K562 (cell line): ENCODE measurements at regions not wholly inside any gene's neighbourhood (a gene's known extent, or its start where the extent isn't known, plus 50 kb on each side); places are given as distances from the start of the nearest gene placed in this dataset.

Experiments
- ATAC-seq: fragments of 200-7000 bp; cut with Tn5 transposase; 3 replicates; pipeline ENCODE4 v1.9.1; 2020; ENCODE audit warnings: moderate library complexity
- BruUV-seq: library from RNA; stranded (reverse); fragments of 400-500 nt; replicated peaks from 2 replicates; lab custom pipeline; 2021; lab: Mats Ljungman, UMichigan
- CTCF ChIA-PET: fragments of 300-600 bp; formaldehyde crosslinking; extraction: SDS; loops from one replicate; lab custom pipeline; 2021; ENCODE audit warnings: low intra/inter-chr PET ratio; lab: Yijun Ruan, JAX
- POLR2A ChIA-PET: fragments of 300-600, 350-650 bp; sonication (Branson Sonifier 250); formaldehyde crosslinking; extraction: SDS; loops from one replicate; lab custom pipeline; 2021; ENCODE audit warnings: antibody characterized with exemption, inconsistent platforms; lab: Yijun Ruan, JAX
- DNase-seq, 4 experiments: peaks; one replicate each; pipeline versions ENCODE4 v3.0.0 to v3.0.0-alpha.2; 2011 to 2018; ENCODE audit warnings: low spot score in 3 of 4, mixed read lengths in 3 of 4; ENCODE audit errors: extremely low read depth in 1 of 4
- FAIRE-seq: peaks from 2 replicates; lab custom pipeline; 2011; peaks lifted over from hg19 to GRCh38; lab: Jason Lieb, UNC
- H2AFZ ChIP-seq: 2 replicates; pipeline ENCODE4 v1.6.0; 2011; ENCODE audit warnings: low read depth, low read length, control low read depth, inconsistent platforms
- H3K27ac ChIP-seq: fragments of 200-600 bp; 3 replicates; pipeline ENCODE4 v1.8.0; 2011; ENCODE audit warnings: low read depth, mild to moderate bottlenecking, control low read depth, inconsistent platforms, low read length, moderate library complexity, mixed read lengths; ENCODE audit errors: extremely low read depth
- H3K27me3 ChIP-seq, 2 experiments: fragments of 300-600 bp in 1 of 2; 2 replicates in 1 of 2; 3 replicates in 1 of 2; pipeline versions ENCODE4 v1.6.0 to v1.8.0; 2011; ENCODE audit warnings: inconsistent platforms in 2 of 2, low read length in 2 of 2, mild to moderate bottlenecking in 1 of 2, mixed read lengths in 1 of 2, moderate library complexity in 1 of 2; ENCODE audit not compliant: control insufficient read depth in 2 of 2, insufficient read depth in 2 of 2
- H3K36me3 ChIP-seq: fragments of 300-600 bp; 3 replicates; pipeline ENCODE4 v1.8.0; 2011; ENCODE audit warnings: mild to moderate bottlenecking, low read length, inconsistent platforms; ENCODE audit not compliant: control insufficient read depth, insufficient read depth
- H3K4me1 ChIP-seq, 2 experiments: fragments of 200-600 bp in 1 of 2; replicated peaks in 1 of 2; 2 replicates in 1 of 2; 3 replicates in 1 of 2; pipeline versions ENCODE4 v1.5.1 to v1.8.0; 2011; ENCODE audit warnings: inconsistent platforms in 2 of 2, low read length in 2 of 2, mild to moderate bottlenecking in 1 of 2, mixed read lengths in 1 of 2, moderate library complexity in 1 of 2; ENCODE audit not compliant: control insufficient read depth in 2 of 2, insufficient read depth in 2 of 2
- H3K4me2 ChIP-seq: 2 replicates; pipeline ENCODE4 v1.6.1; 2011; ENCODE audit warnings: low read length, control low read depth, inconsistent platforms, mixed read lengths; ENCODE audit not compliant: insufficient read depth
- H3K4me3 ChIP-seq: fragments of 200-600 bp; sonication (generic), shearing (Covaris generic); 2 replicates; pipeline ENCODE4 v1.5.1; 2016; ENCODE audit warnings: control low read depth, inconsistent platforms
- H3K79me2 ChIP-seq: fragments of 200-600 bp; 3 replicates; pipeline ENCODE4 v1.8.0; 2011; ENCODE audit warnings: low read length, inconsistent platforms; ENCODE audit not compliant: control insufficient read depth, insufficient read depth
- H3K9ac ChIP-seq, 2 experiments: 2 replicates each; pipeline versions ENCODE4 v1.6.0 to v1.6.1; 2011; ENCODE audit warnings: low read depth in 2 of 2, low read length in 2 of 2, control low read depth in 1 of 2, inconsistent platforms in 1 of 2, mild to moderate bottlenecking in 1 of 2, mixed read lengths in 1 of 2; ENCODE audit not compliant: insufficient read depth in 1 of 2
- H3K9me1 ChIP-seq: one replicate; pipeline ENCODE4 v1.6.0; 2011; ENCODE audit warnings: inconsistent platforms, mild to moderate bottlenecking, low read length, moderate library complexity; ENCODE audit not compliant: control insufficient read depth, insufficient read depth
- H3K9me3 ChIP-seq: replicated peaks from 2 replicates; pipeline ENCODE4 v1.5.1; 2011; ENCODE audit warnings: low read depth, low read length, inconsistent platforms; ENCODE audit not compliant: control insufficient read depth, insufficient read depth
- H4K20me1 ChIP-seq: replicated peaks from 2 replicates; pipeline ENCODE4 v1.6.1; 2011; ENCODE audit warnings: low read length, inconsistent platforms, mixed read lengths; ENCODE audit not compliant: control insufficient read depth, insufficient read depth
- HNRNPH1 ChIP-seq: fragments of 200-400 bp; formaldehyde crosslinking; optimal IDR thresholded peaks from 2 replicates; pipeline ENCODE3; 2017; ENCODE audit warnings: low read depth, mild to moderate bottlenecking, low read length, moderate library complexity
- PBX2 ChIP-seq, 2 experiments: IDR thresholded peaks in 1 of 2; conservative IDR thresholded peaks in 1 of 2; 2 replicates each; pipeline ENCODE4 v1.6.1; 2016; ENCODE audit warnings: low read depth in 2 of 2, mild to moderate bottlenecking in 1 of 2, missing compliant biosample characterization in 1 of 2, missing genetic modification characterization in 1 of 2, moderate library complexity in 1 of 2
- SIN3B ChIP-seq: fragments of 450-650 bp; IDR thresholded peaks from 2 replicates; pipeline ENCODE4 v1.6.1; 2017; ENCODE audit warnings: low read depth, mild to moderate bottlenecking, moderate library complexity
- TEAD1 ChIP-seq, 2 experiments: fragments of 450-650 bp in 1 of 2; sonication (generic) in 1 of 2; formaldehyde crosslinking; IDR thresholded peaks; 2 replicates each; pipeline versions ENCODE4 v1.4.0 to v1.8.0; 2020 to 2022; ENCODE audit warnings: mild to moderate bottlenecking in 2 of 2, missing genetic modification reagents in 1 of 2
- WGBS: fragments of 100-300 bp; shearing (Covaris generic); methylation state at CpG from one replicate; pipeline ENCODE4 v1.1.6; 2016; ENCODE audit warnings: low coverage, mixed read lengths; ENCODE audit not compliant: insufficient coverage; ENCODE audit errors: missing lambda C conversion rate; 5-methylcytosine and 5-hydroxymethylcytosine counted together
- in situ Hi-C: fragments of 300-500 bp; cut with MboI; formaldehyde crosslinking; loops from 4 replicates; pipeline ENCODE4 v1.15.0; 2018; ENCODE audit warnings: inconsistent platforms, mixed read lengths
- intact Hi-C: fragments of 100-400 bp; cut with micrococcal nuclease; formaldehyde crosslinking; loops from 2 replicates; pipeline ENCODE4 v1.14.2; 2022

GRCh38 chr19:8938576-8938975, 71.6 kb downstream of the MUC16 start:
- ATAC-seq = no peak
- Histone ChIP-seq H2AFZ (no peak overlapping the region), H3K9ac (no peak overlapping the region), H3K27ac (no peak overlapping the region), H4K20me1 (no peaks in the 10 kb centered on the region), H3K4me2 (no peak overlapping the region), H3K9me1 (no peaks in the 10 kb centered on the region), H3K36me3 (no peaks in the 10 kb centered on the region), H3K79me2 (peaks cover 3% of the 10 kb centered on the region; the same call in 1 of the 3 replicates), H3K4me3 (no peak overlapping the region), H3K27me3 (no peaks in the 10 kb centered on the region), H3K9me3 (no peaks in the 10 kb centered on the region), H3K4me1 (no peaks in the 10 kb centered on the region)
- ChIA-PET CTCF (no interaction called here), POLR2A (no interaction called here)
- TF ChIP-seq SIN3B = no peak
- no peak for TF ChIP-seq PBX2 (CRISPR knock-in tag; IDR thresholded peaks at IDR 0.05; ENCODE audit: low read depth)
- no peak for TF ChIP-seq PBX2 (tag; conservative IDR thresholded peaks at IDR 0.05; ENCODE audit: low read depth)
- TF ChIP-seq HNRNPH1 = no peak
- no peak for TF ChIP-seq TEAD1 (CRISPR knock-in tag; IDR thresholded peaks at IDR 0.05)
- 0% methylated on average over 4 of the region's 4 CpGs for WGBS
- in situ Hi-C loops (no loop called here), intact Hi-C loops (no loop called here)
- no TSS peak for BruUV-seq
- no peak for DNase-seq
- no peak for FAIRE-seq
